ENCODE measurements at regions not wholly inside any gene's neighbourhood (a gene's known extent, or its start where the extent isn't known, plus 50 kb on each side); places are given as distances from the start of the nearest gene placed in this dataset.

DNA sequence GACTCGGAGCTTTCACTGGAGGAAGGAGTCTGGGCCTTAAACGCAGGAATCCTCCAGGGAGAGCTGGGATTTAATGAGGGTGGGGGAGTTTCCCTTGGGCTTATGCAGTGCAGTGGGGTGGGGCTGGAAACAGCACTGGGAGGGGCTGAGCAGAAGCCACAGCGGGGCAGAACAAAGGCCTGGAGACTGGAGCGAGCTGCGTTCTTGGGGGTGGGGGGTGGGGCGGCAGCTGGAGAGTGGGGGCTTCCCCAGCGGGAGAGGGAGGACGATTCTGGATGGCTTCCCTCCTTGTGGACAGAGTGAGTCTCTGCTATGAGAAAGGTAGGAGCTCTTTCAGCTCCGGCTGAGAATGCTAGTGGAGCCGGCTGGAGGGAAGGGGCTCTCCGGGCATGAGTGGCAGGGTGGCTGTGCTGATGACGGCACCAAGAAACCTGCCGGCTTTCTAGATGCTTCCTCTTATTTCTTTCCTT is 406.0 kb downstream of the SEC14L1 start:
- TF ChIP-seq CTCF (IDR thresholded peaks at IDR 0.05) = no peak
- TF ChIP-seq POLR2A (IDR thresholded peaks at IDR 0.05) = no peak
- TF ChIP-seq POLR2AphosphoS5 (IDR thresholded peaks at IDR 0.05; ENCODE audit: insufficient read depth in 1 of 2, low read depth in 1 of 2) = no peak

Data from vagina (tissue), 2 donors.